SIG-M5 (cell line): ENCODE measurements at regions not wholly inside any gene's neighbourhood (a gene's known extent, or its start where the extent isn't known, plus 50 kb on each side); places are given as distances from the start of the nearest gene placed in this dataset.

ENCODE experiments used
- DNase-seq: peaks from one replicate; lab custom pipeline; 2025; lab: John Stamatoyannopoulos, UW

DNA sequence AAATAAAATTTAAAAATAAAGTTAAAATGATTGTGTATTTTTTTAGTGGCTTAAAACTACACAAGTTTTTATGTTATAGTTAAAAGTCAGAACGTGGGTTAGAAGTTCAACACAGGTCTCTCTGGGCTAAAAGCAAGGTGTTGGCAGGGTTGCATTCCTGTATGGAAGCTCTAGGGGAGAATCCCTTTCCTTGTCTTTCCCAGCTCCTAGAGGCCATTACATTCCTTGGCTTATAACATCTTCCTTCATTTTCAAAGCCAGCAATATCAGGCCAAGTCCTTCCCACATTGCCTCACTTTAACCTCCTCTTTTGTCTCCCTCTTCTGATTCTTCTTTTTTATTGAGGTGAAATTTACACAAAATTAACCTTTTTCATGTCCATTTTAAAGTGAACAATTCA, 52.4 kb upstream of the EEPD1 start:
- no peak for DNase-seq
